Hepatocyte (in vitro differentiated cells): ENCODE measurements at regions not wholly inside any gene's neighbourhood (a gene's known extent, or its start where the extent isn't known, plus 50 kb on each side); places are given as distances from the start of the nearest gene placed in this dataset.

ENCODE experiments used
- EZH2 ChIP-seq: fragments of 200-600 bp; sonication (generic); IDR thresholded peaks from 2 replicates; pipeline ENCODE4 v1.6.1; 2016; ENCODE audit warnings: antibody characterized with exemption, mild to moderate bottlenecking, borderline replicate concordance
- TF ChIP-seq, protein P1 (sequence below): fragments of 200-600 bp; sonication (generic); IDR thresholded peaks from 2 replicates; pipeline ENCODE4 v1.5.1; 2016; ENCODE audit warnings: antibody characterized with exemption, mild to moderate bottlenecking; ENCODE audit not compliant: poor library complexity

DNA sequence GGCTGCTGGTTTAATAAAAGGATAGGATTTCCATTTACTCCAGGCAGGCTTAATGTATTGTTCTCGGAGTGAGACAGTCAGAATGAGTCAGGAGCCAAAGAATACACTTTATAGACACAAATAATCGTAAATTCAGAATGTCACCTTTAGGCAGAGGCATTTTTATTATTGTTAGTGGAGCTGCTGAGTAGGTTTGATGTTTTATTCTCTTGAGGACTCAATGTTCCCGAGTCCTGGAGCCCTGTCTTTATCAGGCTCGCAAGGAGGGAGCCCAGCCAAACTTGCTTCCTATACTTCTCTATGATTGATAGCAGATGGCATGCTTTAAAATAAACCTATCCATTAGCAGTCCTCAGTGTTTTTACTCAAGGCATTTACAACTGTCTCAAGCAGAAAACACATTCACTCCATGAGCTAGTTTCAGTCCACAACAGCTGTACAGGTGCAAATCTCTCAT is 492.3 kb upstream of the ZEB2 start:
- TF ChIP-seq, protein P1, sequence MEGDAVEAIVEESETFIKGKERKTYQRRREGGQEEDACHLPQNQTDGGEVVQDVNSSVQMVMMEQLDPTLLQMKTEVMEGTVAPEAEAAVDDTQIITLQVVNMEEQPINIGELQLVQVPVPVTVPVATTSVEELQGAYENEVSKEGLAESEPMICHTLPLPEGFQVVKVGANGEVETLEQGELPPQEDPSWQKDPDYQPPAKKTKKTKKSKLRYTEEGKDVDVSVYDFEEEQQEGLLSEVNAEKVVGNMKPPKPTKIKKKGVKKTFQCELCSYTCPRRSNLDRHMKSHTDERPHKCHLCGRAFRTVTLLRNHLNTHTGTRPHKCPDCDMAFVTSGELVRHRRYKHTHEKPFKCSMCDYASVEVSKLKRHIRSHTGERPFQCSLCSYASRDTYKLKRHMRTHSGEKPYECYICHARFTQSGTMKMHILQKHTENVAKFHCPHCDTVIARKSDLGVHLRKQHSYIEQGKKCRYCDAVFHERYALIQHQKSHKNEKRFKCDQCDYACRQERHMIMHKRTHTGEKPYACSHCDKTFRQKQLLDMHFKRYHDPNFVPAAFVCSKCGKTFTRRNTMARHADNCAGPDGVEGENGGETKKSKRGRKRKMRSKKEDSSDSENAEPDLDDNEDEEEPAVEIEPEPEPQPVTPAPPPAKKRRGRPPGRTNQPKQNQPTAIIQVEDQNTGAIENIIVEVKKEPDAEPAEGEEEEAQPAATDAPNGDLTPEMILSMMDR: no peak
- no peak for TF ChIP-seq EZH2
